HG02943 (cell line): ENCODE measurements at regions not wholly inside any gene's neighbourhood (a gene's known extent, or its start where the extent isn't known, plus 50 kb on each side); places are given as distances from the start of the nearest gene placed in this dataset.
"Not testable (repeated sequence)": the region's sequence is repeated elsewhere in the genome, so short reads cannot be mapped to it uniquely, and the experiment has no call there.

Experiments
- ATAC-seq: cut with Tn5 transposase; IDR thresholded peaks from one replicate; pipeline ENCODE4 v1.9.1; 2021; ENCODE audit warnings: mild to moderate bottlenecking, low read depth, moderate library complexity; ENCODE audit not compliant: unreplicated experiment

- ATAC-seq = no peak
These were observed 221.6 kb downstream of the VAPA start for GRCh38 chr18:10135302-10135926.

- no peak for ATAC-seq
These were observed 224.9 kb downstream of the VAPA start for GRCh38 chr18:10138719-10139118.

GRCh38 chr18:10139783-10140410 is 226.1 kb downstream of the VAPA start:
- ATAC-seq = no peak

- ATAC-seq = no peak
These were observed 226.9 kb downstream of the VAPA start for GRCh38 chr18:10140461-10141282.

GRCh38 chr18:10141559-10141958 is 227.7 kb downstream of the VAPA start:
- ATAC-seq = no peak

- ATAC-seq = no peak
These were observed 228.2 kb downstream of the VAPA start for GRCh38 chr18:10142056-10142455.

- ATAC-seq = no peak
These were observed 228.8 kb downstream of the VAPA start for GRCh38 chr18:10142496-10143160.

GRCh38 chr18:10143596-10143995 is 229.8 kb downstream of the VAPA start:
- no peak for ATAC-seq

GRCh38 chr18:10145546-10145945 is 231.7 kb downstream of the VAPA start:
- no peak for ATAC-seq

- no peak for ATAC-seq
These were observed 233.4 kb downstream of the VAPA start for GRCh38 chr18:10147226-10147625.

GRCh38 chr18:10147752-10148151 is 233.9 kb downstream of the VAPA start:
- no peak for ATAC-seq

- no peak for ATAC-seq
These were observed 234.5 kb downstream of the VAPA start for GRCh38 chr18:10148189-10148929.

GRCh38 chr18:10149768-10150556 is 236.1 kb downstream of the VAPA start:
- ATAC-seq = no peak

GRCh38 chr18:10150576-10150975 is 236.8 kb downstream of the VAPA start:
- not testable (repeated sequence) for ATAC-seq

- no peak for ATAC-seq
These were observed 238.7 kb downstream of the VAPA start for GRCh38 chr18:10152475-10152874.

GRCh38 chr18:10153924-10154752 is 240.3 kb downstream of the VAPA start:
- no peak for ATAC-seq

GRCh38 chr18:10157706-10158105 is 243.9 kb downstream of the VAPA start:
- no peak for ATAC-seq

- ATAC-seq = no peak
These were observed 246.4 kb downstream of the VAPA start for GRCh38 chr18:10160251-10160650.

- no peak for ATAC-seq
These were observed 247.5 kb downstream of the VAPA start for GRCh38 chr18:10161315-10161714.
